ENCODE measurements at regions not wholly inside any gene's neighbourhood (a gene's known extent, or its start where the extent isn't known, plus 50 kb on each side); places are given as distances from the start of the nearest gene placed in this dataset.
"Not testable (repeated sequence)": the region's sequence is repeated elsewhere in the genome, so short reads cannot be mapped to it uniquely, and the experiment has no call there.

- DNase-seq = no peak
Observed at GRCh38 chrY:7871304-7871932, 959.9 kb upstream of the AMELY start.

GRCh38 chrY:7866976-7867375 lies 955.4 kb upstream of the AMELY start:
- no peak for DNase-seq

- no peak for DNase-seq
Observed at GRCh38 chrY:7860781-7861614, 949.4 kb upstream of the AMELY start.

GRCh38 chrY:7850191-7850590 lies 938.6 kb upstream of the AMELY start:
- DNase-seq = no peak

- no peak for DNase-seq
Observed at GRCh38 chrY:7845776-7846175, 934.2 kb upstream of the AMELY start.

- no peak for DNase-seq
Observed at GRCh38 chrY:7837046-7837445, 925.5 kb upstream of the AMELY start.

GRCh38 chrY:7836366-7836765 lies 924.8 kb upstream of the AMELY start:
- no peak for DNase-seq

- DNase-seq = no peak
Observed at GRCh38 chrY:7835416-7835815, 923.9 kb upstream of the AMELY start.

GRCh38 chrY:7834284-7834683 lies 922.7 kb upstream of the AMELY start:
- DNase-seq = no peak

- DNase-seq = not testable (repeated sequence)
Observed at GRCh38 chrY:7830881-7831280, 919.3 kb upstream of the AMELY start.

GRCh38 chrY:7826533-7826932 lies 915.0 kb upstream of the AMELY start:
- no peak for DNase-seq

GRCh38 chrY:7825874-7826273 lies 914.3 kb upstream of the AMELY start:
- no peak for DNase-seq

- DNase-seq = no peak
Observed at GRCh38 chrY:7821295-7822035, 909.9 kb upstream of the AMELY start.

- no peak for DNase-seq
Observed at GRCh38 chrY:7818924-7819323, 907.4 kb upstream of the AMELY start.

- no peak for DNase-seq
Observed at GRCh38 chrY:7816567-7816966, 905.0 kb upstream of the AMELY start.

GRCh38 chrY:7815921-7816320 lies 904.4 kb upstream of the AMELY start:
- DNase-seq = no peak

- no peak for DNase-seq
Observed at GRCh38 chrY:7815285-7815684, 903.7 kb upstream of the AMELY start.

- DNase-seq = no peak
Observed at GRCh38 chrY:7814361-7814760, 902.8 kb upstream of the AMELY start.

GRCh38 chrY:7810359-7810758 lies 898.8 kb upstream of the AMELY start:
- DNase-seq = no peak

- DNase-seq = no peak
Observed at GRCh38 chrY:7807516-7807870, 895.9 kb upstream of the AMELY start.

GRCh38 chrY:7806592-7807515 lies 895.3 kb upstream of the AMELY start:
- no peak for DNase-seq

GRCh38 chrY:7805624-7806023 lies 894.1 kb upstream of the AMELY start:
- no peak for DNase-seq

- no peak for DNase-seq
Observed at GRCh38 chrY:7803737-7804136, 892.2 kb upstream of the AMELY start.

Data from stimulated activated CD4-positive, alpha-beta T cell treated with anti-CD3 and anti-CD28 coated beads, Interleukin-2, amount 100 ng/mL, for 48 hours (primary cell).